ENCODE measurements at regions not wholly inside any gene's neighbourhood (a gene's known extent, or its start where the extent isn't known, plus 50 kb on each side); places are given as distances from the start of the nearest gene placed in this dataset.

DNA sequence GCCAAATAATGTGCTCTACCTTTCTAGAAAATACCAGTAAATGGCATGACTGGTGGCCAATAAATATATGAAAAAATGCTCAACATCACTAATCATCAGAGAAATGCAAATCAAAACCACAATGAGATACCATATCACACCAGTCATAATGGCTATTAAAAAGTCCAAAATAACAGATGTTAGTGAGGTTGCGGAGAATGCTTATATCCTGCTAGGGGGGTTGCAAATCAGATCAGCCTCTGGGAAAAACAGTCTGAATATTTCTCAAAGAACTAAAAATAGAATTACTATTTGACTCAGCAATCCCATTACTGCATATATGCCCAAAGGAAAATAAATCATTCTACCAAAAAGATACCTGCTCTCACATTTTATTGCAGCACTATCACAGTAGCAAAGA lies 115.1 kb downstream of the RASGEF1B start:
- Histone ChIP-seq H3K4me1 (0 out of 2 replicates have a peak, but pooled peaks cover 5% of the 10 kb centered on the region), H3K27me3 (replicated peaks; ENCODE audit: control insufficient read depth, insufficient read depth, low read length) (no peaks in the 10 kb centered on the region), H3K36me3 (ENCODE audit: control insufficient read depth, insufficient read depth, low read length) (no peaks in the 10 kb centered on the region), H3K9me3 (no peaks in the 10 kb centered on the region), H3K4me3 (ENCODE audit: low read depth, low read length) (no peak overlapping the region)
- Mint-ChIP-seq H3K27me3 (ENCODE audit: insufficient read depth, unreplicated experiment) (no peaks in the 10 kb centered on the region), H3K36me3 (ENCODE audit: insufficient read depth, unreplicated experiment) (no peaks in the 10 kb centered on the region), H3K4me1 (ENCODE audit: low read depth, unreplicated experiment) (peaks cover 9% of the 10 kb centered on the region), H3K27ac (ENCODE audit: unreplicated experiment) (no peak overlapping the region), H3K4me3 (ENCODE audit: unreplicated experiment) (no peak overlapping the region), H3K9me3 (ENCODE audit: unreplicated experiment) (no peaks in the 10 kb centered on the region)
- ChIA-PET POLR2A (no interaction called here), CTCF (no interaction called here)
- TF ChIP-seq, protein P1, sequence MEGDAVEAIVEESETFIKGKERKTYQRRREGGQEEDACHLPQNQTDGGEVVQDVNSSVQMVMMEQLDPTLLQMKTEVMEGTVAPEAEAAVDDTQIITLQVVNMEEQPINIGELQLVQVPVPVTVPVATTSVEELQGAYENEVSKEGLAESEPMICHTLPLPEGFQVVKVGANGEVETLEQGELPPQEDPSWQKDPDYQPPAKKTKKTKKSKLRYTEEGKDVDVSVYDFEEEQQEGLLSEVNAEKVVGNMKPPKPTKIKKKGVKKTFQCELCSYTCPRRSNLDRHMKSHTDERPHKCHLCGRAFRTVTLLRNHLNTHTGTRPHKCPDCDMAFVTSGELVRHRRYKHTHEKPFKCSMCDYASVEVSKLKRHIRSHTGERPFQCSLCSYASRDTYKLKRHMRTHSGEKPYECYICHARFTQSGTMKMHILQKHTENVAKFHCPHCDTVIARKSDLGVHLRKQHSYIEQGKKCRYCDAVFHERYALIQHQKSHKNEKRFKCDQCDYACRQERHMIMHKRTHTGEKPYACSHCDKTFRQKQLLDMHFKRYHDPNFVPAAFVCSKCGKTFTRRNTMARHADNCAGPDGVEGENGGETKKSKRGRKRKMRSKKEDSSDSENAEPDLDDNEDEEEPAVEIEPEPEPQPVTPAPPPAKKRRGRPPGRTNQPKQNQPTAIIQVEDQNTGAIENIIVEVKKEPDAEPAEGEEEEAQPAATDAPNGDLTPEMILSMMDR (IDR thresholded peaks at IDR 0.05; ENCODE audit: insufficient read depth in 1 of 2, low read depth in 1 of 2, low read length in 1 of 2, severe bottlenecking in 1 of 2, unreplicated experiment in 1 of 2): no peak
- no TSS peak for BruUV-seq (replicated peaks)
- DNase-seq: no peak
- intact Hi-C loops (cut with micrococcal nuclease; ENCODE audit: unreplicated experiment): no loop called here

GRCh38 chr4:81355136-81355535 lies 116.6 kb downstream of the RASGEF1B start:
- Mint-ChIP-seq H3K27me3 (ENCODE audit: insufficient read depth, unreplicated experiment) (no peaks in the 10 kb centered on the region), H3K27ac (ENCODE audit: unreplicated experiment) (no peak overlapping the region), H3K4me3 (ENCODE audit: unreplicated experiment) (no peak overlapping the region), H3K36me3 (ENCODE audit: insufficient read depth, unreplicated experiment) (no peaks in the 10 kb centered on the region), H3K4me1 (ENCODE audit: low read depth, unreplicated experiment) (peaks cover 13% of the 10 kb centered on the region), H3K9me3 (ENCODE audit: unreplicated experiment) (no peaks in the 10 kb centered on the region)
- intact Hi-C loops (cut with micrococcal nuclease; ENCODE audit: unreplicated experiment): no loop called here
- H3K36me3 ChIP-seq (ENCODE audit: control insufficient read depth, insufficient read depth, low read length): no peaks in the 10 kb centered on the region
- CTCF ChIA-PET: no interaction called here
- H3K9me3 ChIP-seq: no peaks in the 10 kb centered on the region
- H3K4me1 ChIP-seq: 0 out of 2 replicates have a peak, but pooled peaks cover 5% of the 10 kb centered on the region
- no peak for DNase-seq
- TF ChIP-seq, protein P1 (IDR thresholded peaks at IDR 0.05; ENCODE audit: insufficient read depth in 1 of 2, low read depth in 1 of 2, low read length in 1 of 2, severe bottlenecking in 1 of 2, unreplicated experiment in 1 of 2): no peak
- BruUV-seq (replicated peaks): no TSS peak
- POLR2A ChIA-PET: no interaction called here
- no peak overlapping the region for H3K4me3 ChIP-seq (ENCODE audit: low read depth, low read length)
- H3K27me3 ChIP-seq (replicated peaks; ENCODE audit: control insufficient read depth, insufficient read depth, low read length): no peaks in the 10 kb centered on the region

- DNase-seq: no peak
- Histone ChIP-seq H3K4me1 (0 out of 2 replicates have a peak, but pooled peaks cover 5% of the 10 kb centered on the region), H3K9me3 (no peaks in the 10 kb centered on the region), H3K4me3 (ENCODE audit: low read depth, low read length) (no peak overlapping the region), H3K27me3 (replicated peaks; ENCODE audit: control insufficient read depth, insufficient read depth, low read length) (no peaks in the 10 kb centered on the region), H3K36me3 (ENCODE audit: control insufficient read depth, insufficient read depth, low read length) (no peaks in the 10 kb centered on the region)
- H3K4me1 Mint-ChIP-seq (ENCODE audit: low read depth, unreplicated experiment): peaks cover 13% of the 10 kb centered on the region
- no peak overlapping the region for H3K27ac Mint-ChIP-seq (ENCODE audit: unreplicated experiment)
- ChIA-PET CTCF (no interaction called here), POLR2A (no interaction called here)
- H3K27me3 Mint-ChIP-seq (ENCODE audit: insufficient read depth, unreplicated experiment): no peaks in the 10 kb centered on the region
- BruUV-seq (replicated peaks): no TSS peak
- no peaks in the 10 kb centered on the region for H3K36me3 Mint-ChIP-seq (ENCODE audit: insufficient read depth, unreplicated experiment)
- no peak overlapping the region for H3K4me3 Mint-ChIP-seq (ENCODE audit: unreplicated experiment)
- TF ChIP-seq, protein P1 (IDR thresholded peaks at IDR 0.05; ENCODE audit: insufficient read depth in 1 of 2, low read depth in 1 of 2, low read length in 1 of 2, severe bottlenecking in 1 of 2, unreplicated experiment in 1 of 2): no peak
- H3K9me3 Mint-ChIP-seq (ENCODE audit: unreplicated experiment): no peaks in the 10 kb centered on the region
- intact Hi-C loops (cut with micrococcal nuclease; ENCODE audit: unreplicated experiment): loop anchor here (5.0 kb wide), 1 partner anchor 157 kb away; no protein-coding TSS in a partner anchor
These were observed 117.8 kb downstream of the RASGEF1B start for GRCh38 chr4:81353861-81354260.
